ENCODE measurements at regions not wholly inside any gene's neighbourhood (a gene's known extent, or its start where the extent isn't known, plus 50 kb on each side); places are given as distances from the start of the nearest gene placed in this dataset.
"Not testable (repeated sequence)": the region's sequence is repeated elsewhere in the genome, so short reads cannot be mapped to it uniquely, and the experiment has no call there.

DNA sequence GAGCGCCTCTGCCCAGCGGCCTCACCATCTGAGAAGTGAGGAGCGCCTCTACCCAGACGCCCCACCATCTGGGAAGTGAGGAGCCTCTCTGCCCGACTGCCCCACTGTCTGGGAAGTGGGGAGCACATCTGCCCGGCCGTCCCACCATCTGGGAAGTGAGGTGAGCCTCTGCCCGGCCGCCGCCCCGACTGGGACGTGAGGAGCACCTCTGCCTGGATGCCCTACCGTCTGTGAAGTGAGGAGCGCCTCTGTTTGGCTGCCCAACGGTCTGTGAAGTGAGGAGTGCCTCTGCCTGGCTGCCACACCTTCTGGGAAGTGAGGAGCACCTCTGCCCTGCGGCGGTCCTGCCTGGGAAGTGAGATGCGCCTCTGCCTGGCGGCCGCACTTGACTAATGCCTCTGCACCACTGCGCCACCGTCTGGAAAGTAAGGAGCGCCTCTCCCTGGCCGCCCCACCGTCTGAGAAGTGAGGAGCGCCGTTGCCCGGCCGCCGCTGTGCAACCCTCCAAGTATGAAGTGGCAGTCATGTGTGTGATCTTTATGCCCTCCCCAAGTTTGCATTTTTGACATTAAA lies 851.7 kb downstream of the NAP1L3 start:
- TF ChIP-seq CTCF (conservative IDR thresholded peaks at IDR 0.05 in 1 of 2, IDR thresholded peaks at IDR 0.05 in 1 of 2; ENCODE audit: extremely low read depth in 1 of 2, insufficient read depth in 1 of 2, low read depth in 1 of 2, low read length in 2 of 2); EZH2 (IDR thresholded peaks at IDR 0.05; ENCODE audit: borderline replicate concordance, low read length): not testable (repeated sequence)
